ENCODE measurements at regions not wholly inside any gene's neighbourhood (a gene's known extent, or its start where the extent isn't known, plus 50 kb on each side); places are given as distances from the start of the nearest gene placed in this dataset.

- Histone ChIP-seq H3K4me2 (ENCODE audit: low read length) (no peak overlapping the region), H3K36me3 (ENCODE audit: insufficient read depth, low read length) (no peaks in the 10 kb centered on the region), H3K9ac (ENCODE audit: low read length) (no peak overlapping the region), H3K4me3 (ENCODE audit: insufficient read depth, low read depth, low read length) (no peak overlapping the region), H3K27me3 (ENCODE audit: insufficient read depth, low read length) (no peaks in the 10 kb centered on the region), H3K27ac (ENCODE audit: low read depth, low read length) (no peak overlapping the region), H3K79me2 (ENCODE audit: insufficient read depth, low read length) (no peaks in the 10 kb centered on the region), H3K4me1 (ENCODE audit: insufficient read depth, low read length) (no peaks in the 10 kb centered on the region), H4K20me1 (ENCODE audit: insufficient read depth, low read length) (no peaks in the 10 kb centered on the region), H2AFZ (ENCODE audit: low read depth, low read length) (no peak overlapping the region), H3K9me3 (ENCODE audit: insufficient read depth, low read depth, low read length) (no peaks in the 10 kb centered on the region)
- no peaks in the 10 kb centered on the region for H3K27me3 Mint-ChIP-seq (ENCODE audit: low read depth, unreplicated experiment)
- no peak overlapping the region for H3K27ac Mint-ChIP-seq (ENCODE audit: unreplicated experiment)
- H3K4me3 Mint-ChIP-seq (ENCODE audit: unreplicated experiment): no peak overlapping the region
- no peaks in the 10 kb centered on the region for H3K36me3 Mint-ChIP-seq (ENCODE audit: low read depth, unreplicated experiment)
- no peak for TF ChIP-seq CTCF (IDR thresholded peaks at IDR 0.05; ENCODE audit: insufficient read depth, low read depth, low read length)
- TF ChIP-seq EZH2 (IDR thresholded peaks at IDR 0.05; ENCODE audit: insufficient read depth, low read length): no peak
- H3K9me3 Mint-ChIP-seq (ENCODE audit: unreplicated experiment): peaks cover 9% of the 10 kb centered on the region
- DNase-seq (ENCODE audit: low read depth): no peak
- FAIRE-seq: no peak
- no peaks in the 10 kb centered on the region for H3K4me1 Mint-ChIP-seq (ENCODE audit: low read depth, unreplicated experiment)
Measured at GRCh38 chr7:68438811-68439210, 1159.5 kb upstream of the AUTS2 start.

- Mint-ChIP-seq H3K9me3 (ENCODE audit: unreplicated experiment) (peaks cover 7% of the 10 kb centered on the region), H3K27me3 (ENCODE audit: low read depth, unreplicated experiment) (no peaks in the 10 kb centered on the region), H3K4me1 (ENCODE audit: low read depth, unreplicated experiment) (no peaks in the 10 kb centered on the region), H3K4me3 (ENCODE audit: unreplicated experiment) (no peak overlapping the region), H3K27ac (ENCODE audit: unreplicated experiment) (no peak overlapping the region), H3K36me3 (ENCODE audit: low read depth, unreplicated experiment) (no peaks in the 10 kb centered on the region)
- Histone ChIP-seq H3K9me3 (ENCODE audit: insufficient read depth, low read depth, low read length) (no peaks in the 10 kb centered on the region), H3K4me1 (ENCODE audit: insufficient read depth, low read length) (no peaks in the 10 kb centered on the region), H3K4me3 (ENCODE audit: insufficient read depth, low read depth, low read length) (no peak overlapping the region), H3K4me2 (ENCODE audit: low read length) (no peak overlapping the region), H3K36me3 (ENCODE audit: insufficient read depth, low read length) (no peaks in the 10 kb centered on the region), H3K27me3 (ENCODE audit: insufficient read depth, low read length) (no peaks in the 10 kb centered on the region), H4K20me1 (ENCODE audit: insufficient read depth, low read length) (no peaks in the 10 kb centered on the region), H3K27ac (ENCODE audit: low read depth, low read length) (no peak overlapping the region), H2AFZ (ENCODE audit: low read depth, low read length) (no peak overlapping the region), H3K79me2 (ENCODE audit: insufficient read depth, low read length) (no peaks in the 10 kb centered on the region), H3K9ac (ENCODE audit: low read length) (no peak overlapping the region)
- DNase-seq (ENCODE audit: low read depth) (no peak), FAIRE-seq (no peak)
- TF ChIP-seq EZH2 (IDR thresholded peaks at IDR 0.05; ENCODE audit: insufficient read depth, low read length) (no peak), CTCF (IDR thresholded peaks at IDR 0.05; ENCODE audit: insufficient read depth, low read depth, low read length) (no peak)
Measured at GRCh38 chr7:68439897-68440296, 1158.4 kb upstream of the AUTS2 start.

- H3K27ac ChIP-seq (ENCODE audit: low read depth, low read length): no peak overlapping the region
- H2AFZ ChIP-seq (ENCODE audit: low read depth, low read length): no peak overlapping the region
- Mint-ChIP-seq H3K4me1 (ENCODE audit: low read depth, unreplicated experiment) (no peaks in the 10 kb centered on the region), H3K4me3 (ENCODE audit: unreplicated experiment) (no peak overlapping the region), H3K27ac (ENCODE audit: unreplicated experiment) (no peak overlapping the region), H3K9me3 (ENCODE audit: unreplicated experiment) (peaks cover 6% of the 10 kb centered on the region), H3K27me3 (ENCODE audit: low read depth, unreplicated experiment) (no peaks in the 10 kb centered on the region), H3K36me3 (ENCODE audit: low read depth, unreplicated experiment) (no peaks in the 10 kb centered on the region)
- TF ChIP-seq EZH2 (IDR thresholded peaks at IDR 0.05; ENCODE audit: insufficient read depth, low read length) (no peak), CTCF (IDR thresholded peaks at IDR 0.05; ENCODE audit: insufficient read depth, low read depth, low read length) (no peak)
- H3K27me3 ChIP-seq (ENCODE audit: insufficient read depth, low read length): no peaks in the 10 kb centered on the region
- no peak overlapping the region for H3K9ac ChIP-seq (ENCODE audit: low read length)
- no peaks in the 10 kb centered on the region for H3K36me3 ChIP-seq (ENCODE audit: insufficient read depth, low read length)
- H3K79me2 ChIP-seq (ENCODE audit: insufficient read depth, low read length): no peaks in the 10 kb centered on the region
- H3K4me2 ChIP-seq (ENCODE audit: low read length): no peak overlapping the region
- H3K9me3 ChIP-seq (ENCODE audit: insufficient read depth, low read depth, low read length): no peaks in the 10 kb centered on the region
- no peaks in the 10 kb centered on the region for H3K4me1 ChIP-seq (ENCODE audit: insufficient read depth, low read length)
- no peaks in the 10 kb centered on the region for H4K20me1 ChIP-seq (ENCODE audit: insufficient read depth, low read length)
- no peak overlapping the region for H3K4me3 ChIP-seq (ENCODE audit: insufficient read depth, low read depth, low read length)
- DNase-seq (ENCODE audit: low read depth) (no peak), FAIRE-seq (no peak)
Measured at GRCh38 chr7:68440866-68441265, 1157.4 kb upstream of the AUTS2 start.

Data from astrocyte (in vitro differentiated cells and primary cell).